NCI-H2227 treated with DMSO at 0.1 percent for 48 hours (cell line): ENCODE measurements at regions not wholly inside any gene's neighbourhood (a gene's known extent, or its start where the extent isn't known, plus 50 kb on each side); places are given as distances from the start of the nearest gene placed in this dataset.
A peak's percentile ranks its signal among the peaks of the same experiment; 100 is the strongest.

Source experiments
- DNase-seq: peaks from one replicate; lab custom pipeline; 2025; lab: John Stamatoyannopoulos, UW

DNA sequence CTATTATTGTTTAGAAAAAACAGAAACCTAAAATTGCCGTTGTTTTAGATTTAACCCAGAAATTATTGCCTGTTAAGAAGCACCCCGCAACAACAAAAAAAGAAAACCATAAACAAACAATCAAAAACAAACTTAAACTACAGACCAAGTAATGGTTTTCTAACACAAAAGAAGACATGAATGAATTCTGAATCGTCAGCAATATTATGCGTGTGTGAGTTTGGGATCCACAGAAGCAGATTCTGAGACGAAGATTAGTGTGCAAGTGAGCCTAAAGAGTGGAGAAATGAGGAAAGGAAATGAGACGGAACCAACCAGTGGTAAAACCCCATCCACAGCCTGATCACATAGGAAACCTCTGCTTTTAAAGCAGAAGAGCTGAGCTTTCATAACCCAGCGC is 1514.9 kb upstream of the PIK3C3 start:
- no peak for DNase-seq

DNA sequence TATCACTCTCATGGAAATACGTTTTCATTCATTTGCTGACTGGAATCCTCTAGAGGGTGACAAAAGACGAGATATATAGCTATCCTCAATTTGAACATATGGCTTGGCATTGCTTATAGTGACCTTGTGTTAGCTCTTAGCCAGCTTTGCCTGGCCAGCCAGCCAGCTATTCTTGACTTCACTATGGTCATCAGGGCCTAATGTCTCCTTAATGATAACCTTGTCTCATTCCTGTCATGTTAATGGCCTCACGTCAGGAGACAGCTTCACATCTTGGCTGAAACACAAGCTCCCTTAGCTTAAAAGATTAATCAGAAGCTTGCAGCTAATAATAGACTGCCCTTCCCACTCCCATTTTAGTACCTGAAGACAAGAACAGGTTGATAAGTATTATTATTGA is 1517.5 kb upstream of the PIK3C3 start:
- DNase-seq, result peak; percentile 73

GRCh38 chr18:40431071-40431985 is 1523.7 kb upstream of the PIK3C3 start:
- no peak for DNase-seq

DNA sequence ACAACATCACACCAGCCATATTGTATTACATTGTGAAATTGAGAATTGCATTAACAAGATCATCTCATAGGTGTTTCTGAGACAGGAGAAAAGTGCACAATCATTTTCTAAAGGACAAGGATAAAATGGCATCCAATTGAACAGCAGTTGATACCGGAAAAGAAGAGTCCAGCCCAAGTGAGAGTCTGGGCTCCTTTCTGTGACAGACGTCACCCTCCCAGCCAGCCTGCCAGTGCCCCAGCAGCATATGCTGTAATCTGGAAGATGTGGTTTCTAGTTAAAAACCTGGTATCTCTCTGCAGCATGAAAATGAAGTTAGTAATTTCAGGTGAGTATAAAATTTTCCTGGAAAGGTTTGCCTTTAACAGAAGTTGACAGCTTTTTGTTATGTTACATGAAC is 1531.7 kb upstream of the PIK3C3 start:
- DNase-seq, result no peak

GRCh38 chr18:40420675-40421074 is 1534.4 kb upstream of the PIK3C3 start:
- no peak for DNase-seq

DNA sequence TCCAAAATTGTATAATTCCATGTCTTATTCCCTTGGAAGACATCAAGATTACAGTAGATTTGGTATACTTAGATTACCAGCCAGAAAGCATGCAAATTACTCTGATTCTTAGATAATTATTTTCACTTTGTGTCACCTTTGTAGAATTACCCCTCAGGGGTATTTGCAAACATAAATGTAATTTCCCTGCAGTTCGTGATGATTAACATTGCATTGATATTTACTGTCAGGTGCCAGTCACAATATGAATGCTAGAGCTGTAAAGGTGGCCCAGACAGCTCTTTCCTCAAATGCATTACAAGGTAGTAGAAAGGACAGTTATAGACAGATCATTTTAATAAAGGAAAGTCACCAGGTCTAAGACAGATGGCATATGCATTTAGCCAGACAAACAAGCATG is 1537.5 kb upstream of the PIK3C3 start:
- DNase-seq, result no peak

- DNase-seq, result no peak
Observed at GRCh38 chr18:40415821-40416220, 1539.2 kb upstream of the PIK3C3 start.

DNA sequence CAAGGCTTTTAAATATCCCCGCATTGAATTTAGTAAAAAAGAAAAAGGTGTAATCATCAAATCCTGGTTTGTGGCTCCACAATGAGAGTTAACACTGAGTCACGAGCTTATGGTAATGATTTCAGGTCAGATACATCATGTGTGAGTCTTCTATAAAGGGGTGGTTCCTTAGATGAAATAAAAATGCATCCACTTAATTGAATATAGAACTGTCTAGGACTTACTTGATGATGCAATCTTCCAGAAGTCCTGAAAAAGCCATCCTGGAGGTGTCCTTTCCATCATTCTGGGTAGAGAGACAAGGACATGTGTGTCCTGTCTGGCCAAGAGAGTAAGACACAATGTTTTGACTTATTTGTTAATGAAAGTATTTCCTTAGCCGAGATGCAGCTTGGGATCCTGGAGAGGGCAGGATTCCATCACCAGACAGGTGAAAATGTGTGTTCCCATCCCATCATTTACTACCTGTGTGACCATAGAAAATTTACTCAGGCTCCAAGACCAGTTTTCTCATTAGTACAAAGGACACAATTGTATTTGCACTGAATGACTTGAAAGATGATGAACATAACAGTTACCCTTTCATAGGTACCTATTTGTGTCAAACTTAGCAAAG is 1539.8 kb upstream of the PIK3C3 start:
- no peak for DNase-seq

DNA sequence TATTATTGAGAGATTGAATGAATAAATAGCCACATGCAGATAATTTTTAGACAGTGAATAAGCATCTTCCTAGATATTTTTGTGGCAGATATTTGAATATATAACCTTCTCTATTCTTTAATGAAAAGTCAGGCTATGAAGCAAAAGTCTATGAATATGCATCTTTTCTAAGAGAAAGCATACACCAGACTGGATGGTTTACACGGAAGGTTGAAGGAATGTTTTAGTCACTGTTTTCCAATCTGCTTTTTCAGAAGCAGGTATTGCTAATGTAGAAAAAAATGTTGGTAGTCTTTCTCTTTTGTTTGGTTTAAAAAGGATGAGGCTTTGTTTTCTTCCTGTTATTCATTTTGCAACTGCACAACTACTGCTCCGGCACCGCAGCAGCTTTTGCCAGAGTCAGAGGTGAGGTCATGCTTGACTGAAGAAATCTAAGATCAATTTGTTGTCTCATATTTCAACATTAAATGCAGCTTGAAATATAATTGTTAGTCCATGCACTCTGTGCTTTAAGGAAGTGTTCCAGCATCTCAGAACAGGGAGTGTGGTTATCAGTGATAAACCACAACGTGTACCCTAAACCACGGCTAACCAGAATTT is 1540.8 kb upstream of the PIK3C3 start:
- DNase-seq, result peak; percentile 24

- peak; percentile 86 for DNase-seq
Observed at GRCh38 chr18:40413160-40413559, 1541.9 kb upstream of the PIK3C3 start.

GRCh38 chr18:40412410-40412809 is 1542.6 kb upstream of the PIK3C3 start:
- no peak for DNase-seq

DNA sequence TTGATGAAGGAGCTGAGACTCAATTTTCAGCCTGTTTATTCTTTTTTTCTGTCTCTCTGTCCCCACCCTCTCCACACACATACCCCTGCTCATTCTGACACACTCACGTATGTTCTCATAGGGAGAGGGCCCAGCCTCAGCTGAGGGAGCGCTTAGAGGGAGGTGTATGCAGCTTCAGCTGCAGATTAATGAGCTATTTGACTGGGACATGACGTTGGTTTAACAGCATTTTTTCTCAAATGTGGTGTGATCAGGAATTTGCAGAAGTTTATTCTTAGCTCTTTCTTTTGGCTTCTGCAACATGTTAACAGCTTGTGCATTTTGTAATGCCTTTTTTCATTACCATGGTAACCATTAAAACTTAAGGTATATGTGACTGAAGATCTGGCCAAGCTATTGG is 1547.1 kb upstream of the PIK3C3 start:
- no peak for DNase-seq

GRCh38 chr18:40404284-40404683 is 1550.8 kb upstream of the PIK3C3 start:
- DNase-seq, result no peak

GRCh38 chr18:40402052-40402451 is 1553.0 kb upstream of the PIK3C3 start:
- no peak for DNase-seq

- no peak for DNase-seq
Observed at GRCh38 chr18:40388121-40388520, 1566.9 kb upstream of the PIK3C3 start.

GRCh38 chr18:40387130-40387787 is 1567.8 kb upstream of the PIK3C3 start:
- DNase-seq, result no peak

GRCh38 chr18:40382197-40382596 is 1572.8 kb upstream of the PIK3C3 start:
- no peak for DNase-seq

- DNase-seq, result no peak
Observed at GRCh38 chr18:40380686-40381439, 1574.2 kb upstream of the PIK3C3 start.

DNA sequence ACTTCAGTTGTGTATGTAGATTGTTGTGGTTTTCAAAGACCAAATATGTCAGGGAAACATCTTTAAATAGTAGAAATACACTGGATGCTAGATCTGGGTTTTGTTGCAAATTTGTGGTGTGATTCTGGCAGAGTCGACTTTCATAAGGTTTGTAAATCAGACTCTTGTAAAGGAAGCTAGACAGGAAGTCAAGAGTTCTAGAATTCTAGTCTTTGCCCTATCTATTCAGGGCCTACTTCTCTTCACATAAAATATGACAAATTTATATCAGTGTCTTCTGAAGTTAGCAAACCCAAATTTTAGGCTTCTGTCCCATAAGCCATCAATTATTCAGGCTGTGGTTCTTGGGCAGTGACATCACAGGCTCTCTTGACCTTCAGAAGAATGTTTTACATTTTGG is 1579.2 kb upstream of the PIK3C3 start:
- no peak for DNase-seq

- DNase-seq, result no peak
Observed at GRCh38 chr18:40371673-40372072, 1583.4 kb upstream of the PIK3C3 start.

- no peak for DNase-seq
Observed at GRCh38 chr18:40367576-40367975, 1587.5 kb upstream of the PIK3C3 start.

DNA sequence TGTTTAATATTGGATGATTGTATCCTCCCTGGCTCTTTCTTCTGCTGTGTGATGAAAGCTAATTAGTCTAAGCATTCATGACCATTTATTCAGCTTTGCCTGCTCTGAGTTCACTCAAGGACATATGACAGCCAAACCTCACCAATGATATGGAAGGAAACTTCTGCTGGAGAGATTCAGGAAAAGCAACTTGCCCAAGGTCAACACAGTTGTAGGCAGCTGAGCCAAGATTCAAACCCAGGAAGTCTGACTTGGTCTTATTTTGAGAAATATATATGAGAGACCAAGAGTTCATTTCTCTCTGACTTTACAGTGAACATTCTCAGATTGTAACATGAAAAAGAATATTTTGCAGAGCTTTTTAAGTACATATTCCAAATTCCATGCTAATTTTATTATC is 1588.5 kb upstream of the PIK3C3 start:
- no peak for DNase-seq
